ENCODE measurements at regions not wholly inside any gene's neighbourhood (a gene's known extent, or its start where the extent isn't known, plus 50 kb on each side); places are given as distances from the start of the nearest gene placed in this dataset.

GRCh38 chr4:177163532-177163931, 146.1 kb upstream of the NEIL3 start:
- CTCF ChIA-PET: no interaction called here
- DNase-seq (ENCODE audit: extremely low spot score): no peak
- TF ChIP-seq PKNOX1 (IDR thresholded peaks at IDR 0.05) (no peak), ELF4 (IDR thresholded peaks at IDR 0.05) (no peak)
- POLR2A ChIA-PET: no interaction called here

GRCh38 chr4:177171588-177171987, 138.1 kb upstream of the NEIL3 start:
- no peak for TF ChIP-seq FOXA1 (IDR thresholded peaks at IDR 0.05)
- TF ChIP-seq LEF1 (IDR thresholded peaks at IDR 0.05; ENCODE audit: borderline replicate concordance): no peak
- no peak for TF ChIP-seq SP1 (IDR thresholded peaks at IDR 0.05)
- no peak for TF ChIP-seq FOXM1 (IDR thresholded peaks at IDR 0.05; ENCODE audit: borderline replicate concordance)
- no peak for TF ChIP-seq SUZ12 (IDR thresholded peaks at IDR 0.05)
- no peak for TF ChIP-seq CTBP1 (IDR thresholded peaks at IDR 0.05; ENCODE audit: borderline replicate concordance)
- no peak for TF ChIP-seq PKNOX1 (IDR thresholded peaks at IDR 0.05)
- TF ChIP-seq L3MBTL2 (conservative IDR thresholded peaks at IDR 0.05): no peak
- no peak for TF ChIP-seq NFRKB (IDR thresholded peaks at IDR 0.05)
- TF ChIP-seq ELF4 (IDR thresholded peaks at IDR 0.05): no peak
- TF ChIP-seq FOXK2 (IDR thresholded peaks at IDR 0.05): no peak
- TF ChIP-seq HDGF (IDR thresholded peaks at IDR 0.05; ENCODE audit: borderline replicate concordance): no peak
- no peak for TF ChIP-seq TARDBP (IDR thresholded peaks at IDR 0.05)
- TF ChIP-seq ZNF384 (IDR thresholded peaks at IDR 0.05): no peak
- no peak for TF ChIP-seq ARNT (IDR thresholded peaks at IDR 0.05)
- no peak for TF ChIP-seq BHLHE40 (IDR thresholded peaks at IDR 0.05; ENCODE audit: borderline replicate concordance)
- CTCF ChIA-PET: no interaction called here
- POLR2A ChIA-PET: no interaction called here
- no peak for DNase-seq (ENCODE audit: extremely low spot score)

GRCh38 chr4:177175473-177175872, 134.2 kb upstream of the NEIL3 start:
- TF ChIP-seq SP1 (IDR thresholded peaks at IDR 0.05) (no peak), ZNF384 (IDR thresholded peaks at IDR 0.05) (no peak)
- no peak for DNase-seq (ENCODE audit: extremely low spot score)

GRCh38 chr4:177177541-177178081, 132.1 kb upstream of the NEIL3 start:
- TF ChIP-seq FOXM1 (IDR thresholded peaks at IDR 0.05; ENCODE audit: borderline replicate concordance): no peak
- TF ChIP-seq ELF4 (IDR thresholded peaks at IDR 0.05): no peak
- TF ChIP-seq SP1 (IDR thresholded peaks at IDR 0.05): no peak
- TF ChIP-seq L3MBTL2 (conservative IDR thresholded peaks at IDR 0.05): no peak
- no peak for TF ChIP-seq PKNOX1 (IDR thresholded peaks at IDR 0.05)
- TF ChIP-seq HDGF (IDR thresholded peaks at IDR 0.05; ENCODE audit: borderline replicate concordance): no peak
- no peak for TF ChIP-seq BHLHE40 (IDR thresholded peaks at IDR 0.05; ENCODE audit: borderline replicate concordance)
- TF ChIP-seq ZNF384 (IDR thresholded peaks at IDR 0.05): no peak
- TF ChIP-seq TARDBP (IDR thresholded peaks at IDR 0.05): no peak
- no peak for TF ChIP-seq ARNT (IDR thresholded peaks at IDR 0.05)
- no peak for TF ChIP-seq SUZ12 (IDR thresholded peaks at IDR 0.05)
- no peak for TF ChIP-seq NFRKB (IDR thresholded peaks at IDR 0.05)
- TF ChIP-seq CTBP1 (IDR thresholded peaks at IDR 0.05; ENCODE audit: borderline replicate concordance): no peak
- CTCF ChIA-PET: no interaction called here
- POLR2A ChIA-PET: no interaction called here
- no peak for DNase-seq (ENCODE audit: extremely low spot score)

More at GRCh38 chr4:177175473-177175872, 134.2 kb upstream of the NEIL3 start:
- ChIA-PET POLR2A (no interaction called here), CTCF (no interaction called here)

GRCh38 chr4:177178246-177178645, 131.4 kb upstream of the NEIL3 start:
- POLR2A ChIA-PET: no interaction called here
- no peak for TF ChIP-seq FOXA1 (IDR thresholded peaks at IDR 0.05)
- no peak for TF ChIP-seq LEF1 (IDR thresholded peaks at IDR 0.05; ENCODE audit: borderline replicate concordance)
- TF ChIP-seq ARNT (IDR thresholded peaks at IDR 0.05): no peak
- no peak for TF ChIP-seq ELF4 (IDR thresholded peaks at IDR 0.05)
- no peak for TF ChIP-seq L3MBTL2 (conservative IDR thresholded peaks at IDR 0.05)
- CTCF ChIA-PET: no interaction called here
- DNase-seq (ENCODE audit: extremely low spot score): no peak

- no peak for DNase-seq (ENCODE audit: extremely low spot score)
- ChIA-PET CTCF (no interaction called here), POLR2A (no interaction called here)
- TF ChIP-seq NFRKB (IDR thresholded peaks at IDR 0.05): no peak
- TF ChIP-seq SUZ12 (IDR thresholded peaks at IDR 0.05): no peak
- no peak for TF ChIP-seq ELF4 (IDR thresholded peaks at IDR 0.05)
- TF ChIP-seq ARNT (IDR thresholded peaks at IDR 0.05): no peak
- TF ChIP-seq L3MBTL2 (conservative IDR thresholded peaks at IDR 0.05): no peak
- no peak for TF ChIP-seq FOXM1 (IDR thresholded peaks at IDR 0.05; ENCODE audit: borderline replicate concordance)
These were observed 127.5 kb upstream of the NEIL3 start for GRCh38 chr4:177182166-177182565.

- TF ChIP-seq ARNT (IDR thresholded peaks at IDR 0.05) (no peak), TARDBP (IDR thresholded peaks at IDR 0.05) (no peak), NFRKB (IDR thresholded peaks at IDR 0.05) (no peak), FOXM1 (IDR thresholded peaks at IDR 0.05; ENCODE audit: borderline replicate concordance) (no peak), ZNF384 (IDR thresholded peaks at IDR 0.05) (no peak), CTBP1 (IDR thresholded peaks at IDR 0.05; ENCODE audit: borderline replicate concordance) (no peak), HDGF (IDR thresholded peaks at IDR 0.05; ENCODE audit: borderline replicate concordance) (no peak), BHLHE40 (IDR thresholded peaks at IDR 0.05; ENCODE audit: borderline replicate concordance) (no peak)
These were observed 126.9 kb upstream of the NEIL3 start for GRCh38 chr4:177182728-177183127.

More at GRCh38 chr4:177182728-177183127, 126.9 kb upstream of the NEIL3 start:
- ChIA-PET CTCF (no interaction called here), POLR2A (no interaction called here)
- no peak for DNase-seq (ENCODE audit: extremely low spot score)

Measured in HEK293T (cell line).